Mesenchymal stem cell (in vitro differentiated cells and primary cell): ENCODE measurements at regions not wholly inside any gene's neighbourhood (a gene's known extent, or its start where the extent isn't known, plus 50 kb on each side); places are given as distances from the start of the nearest gene placed in this dataset.

Experiments
- DNase-seq: peaks from one replicate; pipeline ENCODE4 v3.0.0-alpha.2; 2013
- H2AFZ ChIP-seq: one replicate; pipeline ENCODE4 v1.6.1; 2013; ENCODE audit warnings: low read depth, mild to moderate bottlenecking, control low read depth, inconsistent platforms, low read length, moderate library complexity
- H2AK5ac ChIP-seq: 2 replicates; pipeline ENCODE4 v1.6.1; 2013; ENCODE audit warnings: low read length, moderate library complexity, mild to moderate bottlenecking, inconsistent platforms; ENCODE audit not compliant: severe bottlenecking
- H2BK120ac ChIP-seq: one replicate; pipeline ENCODE4 v1.6.1; 2013; ENCODE audit warnings: low read depth, mild to moderate bottlenecking, inconsistent platforms, low read length, moderate library complexity
- H2BK12ac ChIP-seq, 2 experiments: one replicate each; pipeline ENCODE4 v1.6.1; 2013; ENCODE audit warnings: inconsistent platforms in 2 of 2, low read length in 2 of 2, mild to moderate bottlenecking in 2 of 2, moderate library complexity in 2 of 2, control low read depth in 1 of 2
- H2BK15ac ChIP-seq: one replicate; pipeline ENCODE4 v1.6.1; 2013; ENCODE audit warnings: mild to moderate bottlenecking, low read depth, inconsistent platforms; ENCODE audit not compliant: poor library complexity, severe bottlenecking
- H2BK5ac ChIP-seq: 2 replicates; pipeline ENCODE4 v1.6.1; 2013; ENCODE audit warnings: low read depth, mild to moderate bottlenecking, low read length, control low read depth, inconsistent platforms; ENCODE audit not compliant: poor library complexity, severe bottlenecking
- H3K14ac ChIP-seq, 2 experiments: one replicate each; pipeline ENCODE4 v1.6.1; 2013; ENCODE audit warnings: inconsistent platforms in 2 of 2, low read length in 2 of 2, control low read depth in 1 of 2, mild to moderate bottlenecking in 1 of 2, moderate library complexity in 1 of 2
- H3K18ac ChIP-seq, 2 experiments: one replicate each; pipeline ENCODE4 v1.6.1; 2013; ENCODE audit warnings: inconsistent platforms in 2 of 2, low read length in 2 of 2, control low read depth in 1 of 2, low read depth in 1 of 2, mild to moderate bottlenecking in 1 of 2
- H3K23ac ChIP-seq, 2 experiments: one replicate each; pipeline ENCODE4 v1.6.1; 2013; ENCODE audit warnings: inconsistent platforms in 2 of 2, low read length in 2 of 2, mild to moderate bottlenecking in 2 of 2, moderate library complexity in 2 of 2, control low read depth in 1 of 2
- H3K27ac ChIP-seq: 2 replicates; pipeline ENCODE4 v1.5.1; 2013; ENCODE audit warnings: mild to moderate bottlenecking, moderate library complexity, low read length, control low read depth, inconsistent platforms; ENCODE audit not compliant: poor library complexity, severe bottlenecking
- H3K27me3 ChIP-seq, 2 experiments: 2 replicates each; pipeline versions ENCODE4 v1.6.1 to v1.7.0; 2013; ENCODE audit warnings: low read length in 2 of 2, mild to moderate bottlenecking in 2 of 2, moderate library complexity in 2 of 2, control low read depth in 1 of 2, inconsistent platforms in 1 of 2; ENCODE audit not compliant: control insufficient read depth in 1 of 2, insufficient read depth in 1 of 2
- H3K36me3 ChIP-seq, 2 experiments: 2 replicates each; pipeline versions ENCODE4 v1.6.1 to v1.7.0; 2013; ENCODE audit warnings: low read length in 2 of 2, control low read depth in 1 of 2, inconsistent platforms in 1 of 2, low read depth in 1 of 2, mild to moderate bottlenecking in 1 of 2; ENCODE audit not compliant: insufficient read depth in 2 of 2, control insufficient read depth in 1 of 2
- H3K4ac ChIP-seq, 2 experiments: one replicate each; pipeline ENCODE4 v1.6.1; 2013; ENCODE audit warnings: inconsistent platforms in 2 of 2, low read length in 2 of 2, mild to moderate bottlenecking in 2 of 2, moderate library complexity in 2 of 2, control low read depth in 1 of 2, low read depth in 1 of 2
- H3K4me1 ChIP-seq: 2 replicates; pipeline ENCODE4 v1.6.1; 2013; ENCODE audit warnings: low read depth, low read length, control low read depth; ENCODE audit not compliant: control insufficient read depth, insufficient read depth
- H3K4me2 ChIP-seq: 2 replicates; pipeline ENCODE4 v1.6.1; 2013; ENCODE audit warnings: low read length, mild to moderate bottlenecking, inconsistent platforms; ENCODE audit not compliant: poor library complexity, severe bottlenecking
- H3K4me3 ChIP-seq, 2 experiments: 2 replicates each; pipeline versions ENCODE4 v1.5.1 to v1.7.0; 2013; ENCODE audit warnings: low read length in 2 of 2, mild to moderate bottlenecking in 2 of 2, control low read depth in 1 of 2, low read depth in 1 of 2; ENCODE audit not compliant: insufficient read depth in 1 of 2
- H3K79me1 ChIP-seq: replicated peaks from 2 replicates; pipeline ENCODE4 v1.6.1; 2013; ENCODE audit warnings: mild to moderate bottlenecking, control low read depth, low read length, inconsistent platforms; ENCODE audit not compliant: poor library complexity, severe bottlenecking
- H3K9ac ChIP-seq: 2 replicates; pipeline ENCODE4 v1.7.0; 2013; ENCODE audit warnings: mild to moderate bottlenecking, low read length, moderate library complexity
- H3K9me3 ChIP-seq: 2 replicates; pipeline ENCODE4 v1.7.0; 2013; ENCODE audit warnings: mild to moderate bottlenecking, low read length; ENCODE audit not compliant: control insufficient read depth
- H4K8ac ChIP-seq: one replicate; pipeline ENCODE4 v1.6.1; 2013; ENCODE audit warnings: inconsistent platforms, mild to moderate bottlenecking, low read length, moderate library complexity
- H4K91ac ChIP-seq: one replicate; pipeline ENCODE4 v1.6.1; 2013; ENCODE audit warnings: mild to moderate bottlenecking, low read length, inconsistent platforms
- WGBS: methylation state at CpG from one replicate; pipeline ENCODE4 v1.1.7; 2013; ENCODE audit warnings: mixed read lengths; 5-methylcytosine and 5-hydroxymethylcytosine counted together

- H2AFZ ChIP-seq = no peak overlapping the region
- H3K4ac ChIP-seq = no peak overlapping the region
- no peak overlapping the region for H2BK120ac ChIP-seq
Observed at GRCh38 chr2:83561592-83561991, 897.5 kb downstream of the SUCLG1 start.

DNA sequence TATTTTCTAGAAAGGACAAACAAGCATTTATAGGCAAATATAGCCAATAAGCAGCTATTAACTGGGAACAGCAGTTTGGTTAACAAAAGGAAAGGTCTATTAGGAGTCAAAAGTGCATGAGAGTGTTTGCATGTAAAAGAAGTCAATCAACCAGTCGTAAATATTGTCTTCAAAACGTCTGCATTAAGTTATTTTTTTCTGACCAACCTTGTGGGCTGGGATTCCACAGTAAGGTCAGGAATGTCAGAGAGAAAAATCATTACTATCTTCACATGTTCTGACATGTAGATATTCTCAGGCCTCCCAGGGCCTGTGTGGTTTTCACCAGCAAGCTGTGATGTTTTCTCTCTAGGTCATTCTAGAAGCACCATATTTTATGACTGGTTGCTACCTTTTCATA is 922.5 kb downstream of the SUCLG1 start:
- no peak overlapping the region for H2AK5ac ChIP-seq
- no peak overlapping the region for H3K4ac ChIP-seq
- no CpG with 5 or more reads among the region's 2 CpGs for WGBS

More at GRCh38 chr2:83561592-83561991, 897.5 kb downstream of the SUCLG1 start:
- Histone ChIP-seq H2BK15ac (no peak overlapping the region), H4K8ac (no peak overlapping the region), H3K4me3 (no peak overlapping the region), H3K27ac (no peak overlapping the region), H4K91ac (no peak overlapping the region), H3K27me3 (no peaks in the 10 kb centered on the region), H3K4me1 (no peaks in the 10 kb centered on the region), H3K36me3 (no peaks in the 10 kb centered on the region), H2BK12ac (no peak overlapping the region), H3K23ac (no peak overlapping the region), H3K4me2 (no peak overlapping the region), H3K18ac (no peak overlapping the region), H3K9me3 (no peaks in the 10 kb centered on the region), H3K9ac (no peak overlapping the region), H3K14ac (no peak overlapping the region), H2BK5ac (no peak overlapping the region), H2AK5ac (no peak overlapping the region), H3K79me1 (no peaks in the 10 kb centered on the region)
- 74% methylated on average over 3 of the region's 3 CpGs for WGBS
- DNase-seq = no peak

GRCh38 chr2:83534416-83534815 is 924.7 kb downstream of the SUCLG1 start:
- Histone ChIP-seq H2AK5ac (no peak overlapping the region), H4K8ac (no peak overlapping the region), H3K9me3 (no peaks in the 10 kb centered on the region), H3K27me3 (no peaks in the 10 kb centered on the region), H3K27ac (no peak overlapping the region), H2BK15ac (no peak overlapping the region), H2BK5ac (no peak overlapping the region), H3K18ac (no peak overlapping the region), H3K4ac (no peak overlapping the region), H3K79me1 (no peaks in the 10 kb centered on the region), H3K9ac (no peak overlapping the region), H3K4me2 (no peak overlapping the region), H3K4me1 (no peaks in the 10 kb centered on the region), H3K14ac (no peak overlapping the region), H2BK12ac (no peak overlapping the region), H2AFZ (no peak overlapping the region), H3K36me3 (no peaks in the 10 kb centered on the region), H2BK120ac (no peak overlapping the region), H3K23ac (no peak overlapping the region), H3K4me3 (no peak overlapping the region), H4K91ac (no peak overlapping the region)
- 64% methylated on average over 2 of the region's 2 CpGs for WGBS
- no peak for DNase-seq

More for the DNA sequence above, 922.5 kb downstream of the SUCLG1 start:
- Histone ChIP-seq H3K79me1 (no peaks in the 10 kb centered on the region), H3K9ac (no peak overlapping the region), H4K91ac (no peak overlapping the region), H3K14ac (no peak overlapping the region), H2AFZ (no peak overlapping the region), H3K4me3 (no peak overlapping the region), H3K18ac (no peak overlapping the region), H2BK15ac (no peak overlapping the region), H3K4me1 (no peaks in the 10 kb centered on the region), H2BK5ac (no peak overlapping the region), H2BK120ac (no peak overlapping the region), H4K8ac (no peak overlapping the region), H3K36me3 (no peaks in the 10 kb centered on the region), H3K27me3 (no peaks in the 10 kb centered on the region), H3K23ac (no peak overlapping the region), H3K4me2 (no peak overlapping the region), H2BK12ac (no peak overlapping the region), H3K27ac (no peak overlapping the region), H3K9me3 (no peaks in the 10 kb centered on the region)
- no peak for DNase-seq

GRCh38 chr2:83531206-83531826 is 927.8 kb downstream of the SUCLG1 start:
- H3K9ac ChIP-seq = no peak overlapping the region
- no peaks in the 10 kb centered on the region for H3K27me3 ChIP-seq

More at GRCh38 chr2:83531206-83531826, 927.8 kb downstream of the SUCLG1 start:
- Histone ChIP-seq H3K27ac (no peak overlapping the region), H3K14ac (no peak overlapping the region), H3K79me1 (no peaks in the 10 kb centered on the region), H2BK120ac (no peak overlapping the region), H3K23ac (no peak overlapping the region), H3K36me3 (no peaks in the 10 kb centered on the region), H2AFZ (no peak overlapping the region), H3K4me2 (no peak overlapping the region), H3K4ac (no peak overlapping the region), H2BK12ac (no peak overlapping the region), H4K8ac (no peak overlapping the region), H4K91ac (no peak overlapping the region), H2BK5ac (no peak overlapping the region), H3K9me3 (no peaks in the 10 kb centered on the region), H3K4me1 (no peaks in the 10 kb centered on the region), H2BK15ac (no peak overlapping the region), H2AK5ac (no peak overlapping the region), H3K18ac (no peak overlapping the region), H3K4me3 (no peak overlapping the region)
- WGBS = 48% methylated on average over 3 of the region's 5 CpGs
- no peak for DNase-seq
